Activated CD4-positive, alpha-beta T cell treated with anti-CD3 and anti-CD28 coated beads, Interleukin-2, amount 10 ng/mL, durations not matched to agents 7 days and 5 days (primary cell): ENCODE measurements at regions not wholly inside any gene's neighbourhood (a gene's known extent, or its start where the extent isn't known, plus 50 kb on each side); places are given as distances from the start of the nearest gene placed in this dataset.

Source experiments
- CTCF ChIA-PET: fragments of 350-600 bp; sonication (Branson Sonifier 250); formaldehyde crosslinking; loops from one replicate; lab custom pipeline; 2021; ENCODE audit warnings: antibody characterized with exemption; lab: Charles Lee
- POLR2A ChIA-PET: fragments of 350-600 bp; sonication (Branson Sonifier 250); formaldehyde crosslinking; loops from one replicate; lab custom pipeline; 2021; ENCODE audit warnings: antibody characterized with exemption; lab: Charles Lee
- DNase-seq: peaks from one replicate; pipeline ENCODE4 v3.0.0-alpha.2; 2020
- H3K27ac Mint-ChIP-seq: one replicate; pipeline ENCODE4 v1.8.0; 2021; ENCODE audit warnings: mild to moderate bottlenecking, moderate library complexity, mixed read lengths
- H3K27me3 Mint-ChIP-seq: one replicate; pipeline ENCODE4 v1.8.0; 2021; ENCODE audit warnings: mixed read lengths
- H3K36me3 Mint-ChIP-seq: one replicate; pipeline ENCODE4 v1.8.0; 2021; ENCODE audit warnings: low read depth, mixed read lengths
- H3K4me1 Mint-ChIP-seq: one replicate; pipeline ENCODE4 v1.8.0; 2021; ENCODE audit warnings: mixed read lengths
- H3K4me3 Mint-ChIP-seq: one replicate; pipeline ENCODE4 v1.8.0; 2021; ENCODE audit warnings: mild to moderate bottlenecking, moderate library complexity, mixed read lengths
- H3K9me3 Mint-ChIP-seq: one replicate; pipeline ENCODE4 v1.8.0; 2021; ENCODE audit warnings: mixed read lengths

GRCh38 chr7:136359333-136359903 is 382.3 kb upstream of the MTPN start:
- Mint-ChIP-seq H3K4me1 (no peaks in the 10 kb centered on the region), H3K27ac (no peak overlapping the region), H3K9me3 (no peaks in the 10 kb centered on the region), H3K27me3 (no peaks in the 10 kb centered on the region), H3K36me3 (no peaks in the 10 kb centered on the region), H3K4me3 (no peak overlapping the region)
- DNase-seq, result no peak
- ChIA-PET POLR2A (no interaction called here), CTCF (no interaction called here)

GRCh38 chr7:136353287-136353686 is 376.1 kb upstream of the MTPN start:
- Mint-ChIP-seq H3K4me3 (no peak overlapping the region), H3K27me3 (no peaks in the 10 kb centered on the region), H3K36me3 (no peaks in the 10 kb centered on the region), H3K9me3 (no peaks in the 10 kb centered on the region), H3K27ac (no peak overlapping the region), H3K4me1 (no peaks in the 10 kb centered on the region)
- ChIA-PET POLR2A (no interaction called here), CTCF (no interaction called here)
- no peak for DNase-seq

GRCh38 chr7:136348542-136349192 is 371.5 kb upstream of the MTPN start:
- Mint-ChIP-seq H3K9me3 (no peaks in the 10 kb centered on the region), H3K36me3 (no peaks in the 10 kb centered on the region)
- CTCF ChIA-PET, result no interaction called here

GRCh38 chr7:136348142-136348541 is 371.0 kb upstream of the MTPN start:
- no peaks in the 10 kb centered on the region for H3K36me3 Mint-ChIP-seq
- no peaks in the 10 kb centered on the region for H3K4me1 Mint-ChIP-seq
- no peaks in the 10 kb centered on the region for H3K27me3 Mint-ChIP-seq
- H3K4me3 Mint-ChIP-seq, result no peak overlapping the region
- no peak for DNase-seq
- H3K9me3 Mint-ChIP-seq, result no peaks in the 10 kb centered on the region
- POLR2A ChIA-PET, result no interaction called here
- no peak overlapping the region for H3K27ac Mint-ChIP-seq
- CTCF ChIA-PET, result no interaction called here

More at GRCh38 chr7:136348542-136349192, 371.5 kb upstream of the MTPN start:
- POLR2A ChIA-PET, result no interaction called here
- Mint-ChIP-seq H3K4me1 (no peaks in the 10 kb centered on the region), H3K27ac (no peak overlapping the region), H3K4me3 (no peak overlapping the region), H3K27me3 (no peaks in the 10 kb centered on the region)
- DNase-seq, result no peak

- POLR2A ChIA-PET, result no interaction called here
- no peaks in the 10 kb centered on the region for H3K4me1 Mint-ChIP-seq
- H3K27ac Mint-ChIP-seq, result no peak overlapping the region
- H3K27me3 Mint-ChIP-seq, result no peaks in the 10 kb centered on the region
- no peak for DNase-seq
- H3K4me3 Mint-ChIP-seq, result no peak overlapping the region
- H3K9me3 Mint-ChIP-seq, result no peaks in the 10 kb centered on the region
- CTCF ChIA-PET, result interaction anchor here (0.6 kb wide), 1 partner anchor 31 kb away, joined by 4 read pairs; no protein-coding TSS in a partner anchor
- H3K36me3 Mint-ChIP-seq, result no peaks in the 10 kb centered on the region
These were observed 370.3 kb upstream of the MTPN start for GRCh38 chr7:136347488-136347887.

- Mint-ChIP-seq H3K4me3 (no peak overlapping the region), H3K27me3 (no peaks in the 10 kb centered on the region), H3K36me3 (no peaks in the 10 kb centered on the region), H3K27ac (no peak overlapping the region), H3K4me1 (no peaks in the 10 kb centered on the region), H3K9me3 (no peaks in the 10 kb centered on the region)
- no peak for DNase-seq
- ChIA-PET CTCF (interaction anchor here (2.2 kb wide), 1 partner anchor 8 kb away, joined by 5 read pairs; no protein-coding TSS in a partner anchor), POLR2A (interaction anchor here (0.7 kb wide), 1 partner anchor 166 kb away, joined by 5 read pairs; no protein-coding TSS in a partner anchor)
These were observed 365.1 kb upstream of the MTPN start for GRCh38 chr7:136342251-136342650.

GRCh38 chr7:136339464-136339863 is 362.3 kb upstream of the MTPN start:
- ChIA-PET CTCF (no interaction called here), POLR2A (no interaction called here)
- Mint-ChIP-seq H3K4me1 (no peaks in the 10 kb centered on the region), H3K36me3 (no peaks in the 10 kb centered on the region), H3K27me3 (no peaks in the 10 kb centered on the region), H3K27ac (no peak overlapping the region), H3K4me3 (no peak overlapping the region), H3K9me3 (no peaks in the 10 kb centered on the region)
- DNase-seq, result no peak

- Mint-ChIP-seq H3K27ac (no peak overlapping the region), H3K27me3 (no peaks in the 10 kb centered on the region), H3K9me3 (no peaks in the 10 kb centered on the region), H3K36me3 (no peaks in the 10 kb centered on the region), H3K4me1 (no peaks in the 10 kb centered on the region), H3K4me3 (no peak overlapping the region)
- ChIA-PET POLR2A (no interaction called here), CTCF (interaction anchor here (0.6 kb wide), 1 partner anchor 1090 kb away, joined by 5 read pairs; no protein-coding TSS in a partner anchor)
- no peak for DNase-seq
These were observed 359.8 kb upstream of the MTPN start for GRCh38 chr7:136336932-136337331.

- Mint-ChIP-seq H3K4me1 (no peaks in the 10 kb centered on the region), H3K27me3 (no peaks in the 10 kb centered on the region), H3K4me3 (no peak overlapping the region), H3K36me3 (no peaks in the 10 kb centered on the region), H3K9me3 (no peaks in the 10 kb centered on the region), H3K27ac (no peak overlapping the region)
- CTCF ChIA-PET, result no interaction called here
- DNase-seq, result no peak
- POLR2A ChIA-PET, result no interaction called here
These were observed 356.5 kb upstream of the MTPN start for GRCh38 chr7:136333636-136334035.

- no peaks in the 10 kb centered on the region for H3K36me3 Mint-ChIP-seq
- ChIA-PET CTCF (no interaction called here), POLR2A (no interaction called here)
- H3K27me3 Mint-ChIP-seq, result no peaks in the 10 kb centered on the region
- no peak overlapping the region for H3K27ac Mint-ChIP-seq
- H3K4me1 Mint-ChIP-seq, result no peaks in the 10 kb centered on the region
- no peaks in the 10 kb centered on the region for H3K9me3 Mint-ChIP-seq
- no peak for DNase-seq
- no peak overlapping the region for H3K4me3 Mint-ChIP-seq
These were observed 349.0 kb upstream of the MTPN start for GRCh38 chr7:136326045-136326609.

GRCh38 chr7:136325578-136325977 is 348.4 kb upstream of the MTPN start:
- ChIA-PET CTCF (no interaction called here), POLR2A (no interaction called here)
- Mint-ChIP-seq H3K36me3 (no peaks in the 10 kb centered on the region), H3K27me3 (no peaks in the 10 kb centered on the region), H3K27ac (no peak overlapping the region), H3K4me1 (no peaks in the 10 kb centered on the region), H3K9me3 (no peaks in the 10 kb centered on the region), H3K4me3 (no peak overlapping the region)
- DNase-seq, result no peak

- ChIA-PET CTCF (no interaction called here), POLR2A (no interaction called here)
- Mint-ChIP-seq H3K36me3 (no peaks in the 10 kb centered on the region), H3K9me3 (no peaks in the 10 kb centered on the region), H3K27me3 (no peaks in the 10 kb centered on the region), H3K4me1 (no peaks in the 10 kb centered on the region), H3K27ac (no peak overlapping the region), H3K4me3 (no peak overlapping the region)
- DNase-seq, result no peak
These were observed 347.9 kb upstream of the MTPN start for GRCh38 chr7:136325027-136325426.

- Mint-ChIP-seq H3K9me3 (no peaks in the 10 kb centered on the region), H3K27ac (no peak overlapping the region), H3K27me3 (no peaks in the 10 kb centered on the region), H3K36me3 (no peaks in the 10 kb centered on the region), H3K4me3 (no peak overlapping the region), H3K4me1 (no peaks in the 10 kb centered on the region)
- DNase-seq, result no peak
- ChIA-PET POLR2A (no interaction called here), CTCF (no interaction called here)
These were observed 347.0 kb upstream of the MTPN start for GRCh38 chr7:136324073-136324704.
